ENCODE measurements at regions not wholly inside any gene's neighbourhood (a gene's known extent, or its start where the extent isn't known, plus 50 kb on each side); places are given as distances from the start of the nearest gene placed in this dataset.

DNA sequence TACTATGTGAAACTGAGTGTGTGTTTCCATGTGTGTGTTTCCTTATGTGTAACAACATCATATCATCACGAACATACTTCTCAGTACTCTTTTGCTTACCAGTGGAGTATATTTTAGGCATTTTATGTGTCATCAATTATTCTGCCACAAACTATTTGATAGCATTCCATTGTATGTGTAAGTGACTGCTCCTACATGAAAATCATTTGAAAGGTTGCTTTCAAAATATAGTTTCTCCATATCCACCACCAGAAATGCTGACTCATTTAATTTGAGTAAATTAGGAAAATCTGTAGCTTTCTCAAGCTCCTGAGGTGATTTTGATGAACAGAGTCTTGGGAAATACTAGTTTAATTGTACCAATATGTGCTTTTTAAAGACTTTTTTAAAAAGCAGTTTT, 376.2 kb downstream of the PCDH18 start:
- TF ChIP-seq POLR2AphosphoS5 (IDR thresholded peaks at IDR 0.05; ENCODE audit: low read depth, low read length) (no peak), POLR2A (IDR thresholded peaks at IDR 0.05; ENCODE audit: low read depth, low read length) (no peak), POU2F2 (IDR thresholded peaks at IDR 0.05; ENCODE audit: low read depth, low read length) (no peak), TAF1 (IDR thresholded peaks at IDR 0.05; ENCODE audit: low read depth, low read length) (no peak), SPI1 (IDR thresholded peaks at IDR 0.05; ENCODE audit: low read depth, low read length) (no peak)
